NCI-H1105 treated with DMSO at 0.1 percent for 48 hours (cell line): ENCODE measurements at regions not wholly inside any gene's neighbourhood (a gene's known extent, or its start where the extent isn't known, plus 50 kb on each side); places are given as distances from the start of the nearest gene placed in this dataset.
A peak's percentile ranks its signal among the peaks of the same experiment; 100 is the strongest.
"Not testable (repeated sequence)": the region's sequence is repeated elsewhere in the genome, so short reads cannot be mapped to it uniquely, and the experiment has no call there.

Experiments
- DNase-seq: peaks from one replicate; lab custom pipeline; 2025; lab: John Stamatoyannopoulos, UW

DNA sequence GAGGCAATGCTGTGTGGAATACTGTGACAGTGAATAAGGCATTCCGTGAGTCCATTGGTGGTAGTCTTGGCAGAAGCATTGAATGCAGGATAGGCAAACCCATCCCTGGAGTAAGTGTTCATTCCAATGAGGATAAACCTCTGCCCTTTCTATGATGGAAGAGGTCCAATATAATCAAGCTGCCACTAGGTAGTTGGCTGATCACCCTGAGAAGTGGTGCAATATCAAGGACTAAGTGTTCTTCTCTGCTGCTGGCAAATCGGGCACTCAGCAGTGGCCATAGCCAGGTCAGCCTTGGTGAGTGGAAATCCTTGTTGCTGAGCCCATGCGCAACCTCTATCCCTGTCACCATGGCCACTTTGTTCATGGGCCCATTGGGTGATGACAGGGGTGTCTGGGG, 70.1 kb downstream of the FBXO4 start:
- DNase-seq: no peak

GRCh38 chr5:42001673-42002072, 76.6 kb downstream of the FBXO4 start:
- no peak for DNase-seq

- not testable (repeated sequence) for DNase-seq
These were observed 78.8 kb downstream of the FBXO4 start for GRCh38 chr5:42003852-42004251.

- DNase-seq: peak; percentile 12
These were observed 80.6 kb downstream of the FBXO4 start for GRCh38 chr5:42005561-42006153.

- DNase-seq: no peak
These were observed 88.5 kb downstream of the FBXO4 start for GRCh38 chr5:42013561-42013960.

GRCh38 chr5:42015254-42015653, 90.2 kb downstream of the FBXO4 start:
- no peak for DNase-seq

- no peak for DNase-seq
These were observed 90.6 kb downstream of the FBXO4 start for GRCh38 chr5:42015681-42016080.

GRCh38 chr5:42020788-42021530, 95.9 kb downstream of the FBXO4 start:
- DNase-seq: no peak

DNA sequence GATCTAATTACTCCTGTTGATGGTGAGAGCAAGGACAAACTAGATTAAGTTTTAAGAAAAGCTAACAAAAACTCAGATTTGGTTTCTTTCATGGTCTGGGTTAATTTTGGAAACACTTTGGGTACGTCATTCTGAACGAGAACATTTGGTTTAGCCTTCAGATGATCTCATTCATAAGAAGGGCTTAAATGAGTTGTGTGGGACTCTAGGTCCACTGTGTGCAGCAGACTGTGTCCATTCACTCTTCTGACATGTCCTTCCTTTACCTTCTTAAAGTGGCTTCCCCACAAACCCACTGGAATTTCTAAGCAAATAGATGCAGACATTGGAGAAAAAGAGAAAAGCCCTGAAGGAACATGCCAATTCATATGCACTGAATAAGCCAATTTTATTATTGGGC, 96.8 kb downstream of the FBXO4 start:
- no peak for DNase-seq

GRCh38 chr5:42022383-42022972, 97.4 kb downstream of the FBXO4 start:
- DNase-seq: no peak

DNA sequence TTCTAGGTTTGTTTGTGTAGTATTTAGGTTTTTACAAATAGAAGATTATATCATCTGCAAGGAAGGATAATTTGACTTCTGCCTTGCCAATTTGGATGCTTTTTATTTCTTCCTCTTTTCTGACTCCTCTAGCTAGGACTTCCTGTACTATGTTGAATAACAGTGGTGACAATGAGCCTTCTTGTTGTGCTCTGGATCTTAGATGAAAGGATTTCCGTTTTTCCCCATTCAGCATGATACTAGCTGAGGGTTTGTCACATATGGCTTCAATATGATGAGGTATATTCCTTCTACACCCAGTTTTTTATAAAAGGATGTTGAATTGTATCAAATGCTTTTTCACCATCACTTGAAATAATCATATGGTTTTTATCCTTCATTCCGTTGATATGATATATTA, 101.4 kb downstream of the FBXO4 start:
- DNase-seq: no peak

- DNase-seq: no peak
These were observed 107.1 kb downstream of the FBXO4 start for GRCh38 chr5:42032137-42032536.

GRCh38 chr5:42035526-42035925, 110.4 kb downstream of the FBXO4 start:
- DNase-seq: no peak

DNA sequence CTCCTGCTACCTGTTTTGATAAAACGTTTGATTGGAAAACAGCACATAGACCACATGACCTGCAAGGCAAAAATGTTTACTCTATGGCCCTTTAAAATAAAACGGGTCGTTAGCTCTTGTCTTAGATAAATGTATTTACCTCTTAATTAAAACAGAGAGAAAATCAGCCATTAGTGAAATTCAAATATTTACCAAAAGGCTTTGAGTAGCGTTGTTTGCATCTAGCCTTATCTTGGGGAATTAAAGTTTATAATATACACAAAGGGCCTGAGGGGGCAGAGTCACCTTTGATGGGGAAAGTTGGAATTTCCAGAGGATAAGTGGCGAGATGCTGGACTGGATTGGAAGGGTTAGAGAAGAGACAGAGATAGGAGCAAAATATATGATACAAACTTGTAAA, 111.3 kb downstream of the FBXO4 start:
- no peak for DNase-seq

- no peak for DNase-seq
These were observed 112.4 kb downstream of the FBXO4 start for GRCh38 chr5:42037379-42037932.

- no peak for DNase-seq
These were observed 118.3 kb downstream of the FBXO4 start for GRCh38 chr5:42043400-42043799.

DNA sequence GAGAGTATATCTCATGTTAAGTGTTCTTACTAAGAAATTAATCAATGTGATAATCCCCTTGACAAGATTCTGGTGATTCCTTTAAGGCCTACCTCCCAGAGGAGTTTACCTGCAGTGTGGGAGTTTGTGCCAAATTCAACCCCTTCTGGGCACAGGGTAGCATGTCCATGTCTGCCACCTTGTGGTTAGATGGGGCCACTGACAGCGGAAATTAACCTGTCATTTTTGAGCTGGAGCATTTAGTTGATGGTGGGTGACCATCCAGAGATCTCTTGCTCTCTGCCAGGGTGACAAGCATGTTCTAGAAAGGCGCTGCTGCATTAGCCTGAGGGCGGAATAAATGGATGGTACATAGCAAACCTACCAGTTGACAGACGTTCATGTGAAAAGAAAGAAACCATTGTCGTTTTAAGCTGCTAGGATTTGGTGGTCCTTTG, 132.2 kb downstream of the FBXO4 start:
- peak; percentile 43 for DNase-seq

GRCh38 chr5:42059291-42059690, 134.2 kb downstream of the FBXO4 start:
- no peak for DNase-seq

DNA sequence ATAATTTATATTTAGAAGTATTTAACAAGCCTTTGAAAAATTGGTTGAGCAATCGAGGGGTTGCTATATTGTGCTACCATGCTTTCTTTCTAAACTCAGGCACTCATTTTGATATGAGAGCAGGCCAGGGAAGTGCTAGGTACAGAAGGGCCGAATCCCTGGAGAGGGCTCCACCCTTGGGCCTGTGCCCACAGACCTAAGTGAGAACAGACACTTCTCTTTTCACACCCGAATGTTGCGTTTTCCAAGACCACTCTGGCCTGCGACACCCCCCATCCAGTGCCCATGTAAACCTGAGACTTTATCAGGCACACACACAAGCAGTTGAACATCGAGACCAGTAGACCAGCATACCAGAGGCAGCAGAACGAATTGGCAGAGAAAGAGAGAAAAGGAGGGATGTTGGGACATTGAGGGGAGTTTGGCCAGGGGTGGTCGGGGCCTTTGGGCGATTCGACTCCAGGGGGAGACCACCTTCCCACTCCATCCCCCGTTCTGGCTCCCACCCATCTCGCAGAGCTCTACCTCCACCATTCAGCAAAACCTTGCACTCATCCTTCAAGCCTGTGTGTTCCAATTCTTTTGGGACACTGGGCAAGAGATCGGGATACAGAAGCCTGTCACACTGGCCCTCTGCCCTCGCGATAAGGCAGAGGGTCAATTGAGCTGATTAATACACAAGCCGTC, 134.8 kb downstream of the FBXO4 start:
- no peak for DNase-seq

- DNase-seq: no peak
These were observed 136.0 kb downstream of the FBXO4 start for GRCh38 chr5:42061121-42061520.

DNA sequence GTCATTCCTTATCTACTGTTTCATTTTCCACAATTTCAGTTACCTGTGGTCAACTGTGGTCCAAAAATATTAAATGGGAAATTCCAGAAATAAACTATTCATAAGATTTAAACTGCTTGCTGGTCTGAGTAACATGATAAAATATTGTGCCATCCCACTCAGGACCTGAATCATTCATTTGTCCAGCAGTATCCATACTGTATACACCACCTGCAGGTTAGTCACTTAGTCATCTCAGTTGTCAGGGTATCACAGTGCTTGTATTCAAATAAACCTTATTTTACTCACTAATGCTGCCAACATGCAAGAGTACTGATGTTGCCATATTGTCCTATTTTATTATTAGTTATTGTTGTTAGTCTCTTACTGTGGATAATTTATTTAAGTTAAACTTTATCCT, 139.7 kb downstream of the FBXO4 start:
- DNase-seq: no peak

DNA sequence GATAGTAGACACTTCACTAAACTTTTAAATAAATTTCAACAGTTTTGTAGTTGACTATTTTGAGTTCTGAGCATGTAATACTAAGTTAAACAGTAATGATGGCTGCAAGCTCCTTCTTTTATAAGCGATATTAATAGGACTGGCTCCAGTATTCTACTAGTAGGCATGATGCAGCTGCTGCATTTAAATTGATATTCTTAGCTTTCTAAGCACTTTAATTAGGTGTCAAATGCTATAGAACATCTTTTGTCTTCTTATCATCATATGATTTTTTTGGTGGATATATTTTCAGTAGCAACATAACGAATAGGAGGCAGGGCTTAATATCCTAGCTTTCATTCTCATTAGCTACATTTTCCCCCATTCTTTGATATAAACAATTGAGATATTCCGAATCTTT, 141.1 kb downstream of the FBXO4 start:
- no peak for DNase-seq

GRCh38 chr5:42074353-42074752, 149.3 kb downstream of the FBXO4 start:
- no peak for DNase-seq
